NCI-H2227 (cell line): ENCODE measurements at regions not wholly inside any gene's neighbourhood (a gene's known extent, or its start where the extent isn't known, plus 50 kb on each side); places are given as distances from the start of the nearest gene placed in this dataset.
"Not testable (repeated sequence)": the region's sequence is repeated elsewhere in the genome, so short reads cannot be mapped to it uniquely, and the experiment has no call there.

ENCODE experiments used
- DNase-seq: peaks from one replicate; lab custom pipeline; 2025; ENCODE audit not compliant: unreplicated experiment; lab: John Stamatoyannopoulos, UW

DNA sequence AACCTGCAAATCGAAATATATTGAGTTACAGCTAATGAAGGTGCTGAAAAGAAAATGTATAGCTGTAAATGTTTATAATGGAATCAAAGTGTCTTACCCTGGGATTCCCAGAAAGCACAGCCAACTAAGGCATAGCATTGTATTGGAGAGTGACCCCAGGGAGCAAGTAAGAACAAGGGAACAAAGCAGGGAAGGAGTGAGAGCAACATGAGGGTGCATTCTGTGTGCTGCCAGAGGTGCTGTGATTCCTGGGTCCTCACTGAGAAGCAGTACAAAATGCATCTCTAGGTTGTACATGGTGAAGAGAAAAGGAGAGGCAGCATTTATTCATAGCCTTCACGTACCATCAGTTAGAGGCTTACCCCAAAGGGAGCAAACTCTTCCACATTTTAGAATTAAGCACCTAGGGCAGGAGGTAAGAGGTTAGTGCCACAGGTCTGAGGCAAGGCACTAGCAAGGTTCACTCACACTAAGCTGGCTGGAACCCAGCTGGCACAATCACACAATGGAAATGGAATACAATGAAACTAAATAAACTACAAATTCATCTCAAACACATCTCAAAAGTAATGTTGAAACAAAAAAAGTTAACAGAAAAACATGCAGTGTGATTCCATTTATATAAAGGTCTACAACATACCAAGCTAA lies 151.5 kb upstream of the C2CD4B start:
- no peak for DNase-seq

DNA sequence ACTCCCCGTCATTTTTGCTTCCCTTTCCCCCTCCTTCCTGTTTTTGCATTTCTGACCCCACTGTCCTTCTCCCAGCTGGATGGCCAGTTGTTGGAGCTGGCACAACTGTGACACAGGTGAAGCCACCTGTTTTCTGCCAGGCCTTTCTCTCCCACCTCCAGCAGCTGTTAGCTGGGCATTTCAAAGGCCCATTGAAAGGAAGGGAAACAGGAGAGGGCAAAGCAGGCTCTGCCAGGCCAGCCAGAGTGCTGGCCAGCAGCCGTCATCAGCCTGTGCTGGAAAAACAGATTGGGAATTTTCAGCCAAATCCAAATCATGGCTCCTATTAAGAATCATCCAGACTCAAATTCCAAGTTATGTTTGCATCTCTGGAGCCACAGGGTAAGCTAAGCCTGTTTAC lies 155.2 kb upstream of the C2CD4B start:
- no peak for DNase-seq

DNA sequence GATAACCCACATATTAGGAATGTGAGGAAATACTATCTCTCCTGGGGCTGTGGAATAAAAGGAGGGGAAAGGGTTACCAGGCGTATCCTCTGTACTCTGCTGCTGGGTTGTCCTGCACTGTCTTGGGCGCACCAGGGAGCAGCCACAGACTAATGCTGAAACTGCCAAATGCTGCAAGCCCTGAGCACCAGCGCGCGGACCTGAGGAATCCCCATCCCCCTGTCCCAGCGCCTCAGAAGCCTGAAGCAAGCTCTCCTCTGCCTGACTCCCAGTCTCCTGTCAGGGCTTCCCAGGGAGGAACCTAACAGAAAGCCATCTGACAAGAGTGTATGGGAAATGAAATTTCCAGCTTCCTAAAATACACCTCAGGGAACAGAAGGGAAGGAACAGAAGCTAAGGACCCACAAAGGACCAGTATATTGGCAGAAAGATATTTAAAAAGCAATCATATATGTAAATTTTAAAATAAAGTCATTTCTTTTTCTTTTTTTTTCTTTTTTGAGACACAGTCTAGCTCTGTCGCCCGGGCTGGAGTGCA lies 158.3 kb upstream of the C2CD4B start:
- no peak for DNase-seq

DNA sequence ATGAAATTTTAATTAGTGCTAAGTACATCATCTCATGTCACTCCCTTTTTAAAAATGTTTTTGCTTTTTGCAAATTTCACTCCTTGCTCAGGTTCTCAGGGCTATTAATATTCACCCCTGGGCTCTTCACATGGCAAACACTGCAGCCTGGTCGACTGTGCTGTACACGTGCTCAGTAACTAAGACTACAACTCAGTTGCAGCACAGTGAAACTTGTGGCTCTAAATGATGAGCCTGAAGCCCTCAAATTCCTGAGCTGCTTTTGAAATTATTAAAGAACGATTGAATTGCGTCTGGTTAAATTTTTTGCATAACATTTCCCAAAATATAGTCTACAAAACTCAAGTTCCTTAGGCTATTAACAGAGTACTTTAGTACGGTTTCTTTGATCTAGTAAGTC lies 159.3 kb upstream of the C2CD4B start:
- DNase-seq: no peak

DNA sequence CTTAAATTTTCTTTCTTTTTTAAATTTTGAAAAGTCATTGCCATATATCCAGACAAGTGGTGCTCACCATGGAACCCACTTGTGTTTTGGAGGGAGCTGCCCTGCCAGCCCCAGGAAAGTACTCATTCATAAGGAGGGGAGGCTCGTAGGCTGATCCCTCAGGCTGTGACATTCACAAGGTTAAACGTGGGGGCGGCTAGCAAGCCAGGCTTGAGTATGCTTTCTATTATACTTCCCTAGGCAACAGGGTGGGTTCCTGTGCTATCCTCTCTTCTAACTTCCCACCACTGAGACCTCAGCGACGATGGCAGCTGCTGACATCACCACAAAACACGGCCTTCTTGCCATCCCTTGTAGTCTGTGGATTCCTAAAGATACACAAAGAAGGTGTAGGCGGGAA lies 160.5 kb upstream of the C2CD4B start:
- DNase-seq: peak; percentile 7

DNA sequence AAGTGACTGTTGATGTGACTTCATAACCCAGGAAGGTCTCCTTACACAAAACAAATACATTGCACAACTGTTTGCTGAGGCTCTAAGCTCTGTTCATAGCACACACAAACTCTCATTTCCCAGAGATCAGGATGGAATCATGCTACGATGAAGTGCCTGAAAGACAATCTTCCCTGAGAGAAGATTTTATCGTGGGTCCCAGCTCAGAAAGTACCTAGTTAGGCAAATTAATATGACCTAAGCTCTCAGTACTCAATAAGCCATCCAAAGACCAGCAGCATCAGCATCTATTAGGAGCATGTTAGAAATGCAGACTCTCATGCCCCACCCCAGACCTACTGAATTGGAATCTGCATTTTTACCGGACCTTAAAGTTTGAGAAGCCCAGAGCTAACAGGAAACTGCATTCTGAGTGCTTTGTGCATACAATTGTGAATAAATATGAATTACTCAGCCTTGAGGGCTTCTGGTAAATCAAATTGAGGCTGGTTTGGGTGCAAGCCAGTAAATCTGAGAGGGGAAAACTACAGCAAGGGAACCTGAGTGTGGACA lies 161.5 kb upstream of the C2CD4B start:
- DNase-seq: no peak

DNA sequence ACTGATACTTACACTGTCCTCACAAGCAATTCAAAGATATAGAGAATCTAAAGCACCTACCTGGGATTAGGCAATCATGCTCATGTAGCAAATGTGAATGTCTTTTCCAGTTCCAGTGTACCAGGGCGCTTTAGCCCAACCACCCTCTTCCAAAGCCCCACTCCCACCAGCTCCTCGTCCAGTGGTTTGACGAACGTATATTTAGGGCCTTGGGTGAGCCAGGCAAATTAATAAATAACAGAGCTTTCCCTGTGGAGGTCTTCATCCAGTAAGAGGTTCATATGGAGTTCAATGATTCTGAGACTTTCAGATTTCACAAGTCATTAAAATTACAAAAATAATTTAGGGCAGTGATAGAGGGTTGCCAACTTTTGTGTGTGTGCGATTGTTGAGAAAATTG lies 162.3 kb upstream of the C2CD4B start:
- no peak for DNase-seq

DNA sequence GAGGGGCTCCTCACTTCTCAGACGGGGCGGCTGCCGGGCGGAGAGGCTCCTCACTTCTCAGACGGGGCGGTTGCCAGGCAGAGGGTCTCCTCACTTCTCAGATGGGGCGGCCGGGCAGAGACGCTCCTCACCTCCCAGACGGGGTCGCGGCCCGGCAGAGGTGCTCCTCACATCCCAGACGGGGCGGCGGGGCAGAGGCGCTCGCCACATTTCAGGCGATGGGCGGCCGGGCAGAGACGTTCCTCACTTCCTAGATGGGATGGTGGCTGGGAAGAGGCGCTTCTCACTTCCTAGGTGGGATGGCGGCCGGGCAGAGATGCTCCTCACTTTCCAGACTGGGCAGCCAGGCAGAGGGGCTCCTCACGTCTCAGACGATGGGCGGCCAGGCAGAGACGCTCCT lies 167.4 kb upstream of the C2CD4B start:
- DNase-seq: not testable (repeated sequence)

DNA sequence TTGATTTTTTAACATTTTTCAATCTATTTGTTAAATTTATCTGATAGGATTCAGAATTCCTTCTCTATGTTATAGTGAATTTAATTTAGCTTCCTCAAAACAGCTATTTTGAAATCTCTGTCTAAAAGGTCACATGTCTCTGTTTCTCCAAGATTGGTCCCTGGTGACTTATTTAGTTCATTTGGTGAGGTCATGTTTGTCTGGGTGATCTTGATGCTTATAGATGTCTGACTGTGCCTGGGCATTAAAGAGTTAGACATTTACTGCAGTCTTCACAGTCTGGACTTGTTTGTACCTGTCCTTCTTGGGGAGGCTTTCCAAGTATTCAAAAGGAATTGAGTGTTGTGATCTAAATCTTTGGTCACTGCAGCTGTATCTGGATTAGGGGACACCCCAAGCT lies 169.5 kb upstream of the C2CD4B start:
- DNase-seq: no peak

DNA sequence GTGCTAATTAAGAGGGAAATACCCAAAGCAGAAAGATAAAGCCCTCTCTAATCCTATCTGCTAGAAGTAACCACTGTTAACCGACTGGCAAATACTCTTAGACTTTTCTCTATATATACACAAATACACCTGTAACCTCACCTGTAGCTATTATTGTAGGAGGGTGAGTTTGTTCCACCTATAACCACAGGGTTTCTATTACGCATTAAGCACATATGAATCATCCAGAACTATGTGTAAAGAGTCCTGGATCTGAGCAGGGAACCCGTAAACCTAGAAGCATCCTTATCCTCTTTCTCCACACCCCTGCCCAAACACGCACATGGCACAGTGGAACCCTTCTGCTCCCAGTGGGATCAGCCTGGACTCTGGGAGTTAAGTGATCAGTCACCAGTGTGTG lies 172.8 kb upstream of the C2CD4B start:
- DNase-seq: no peak

DNA sequence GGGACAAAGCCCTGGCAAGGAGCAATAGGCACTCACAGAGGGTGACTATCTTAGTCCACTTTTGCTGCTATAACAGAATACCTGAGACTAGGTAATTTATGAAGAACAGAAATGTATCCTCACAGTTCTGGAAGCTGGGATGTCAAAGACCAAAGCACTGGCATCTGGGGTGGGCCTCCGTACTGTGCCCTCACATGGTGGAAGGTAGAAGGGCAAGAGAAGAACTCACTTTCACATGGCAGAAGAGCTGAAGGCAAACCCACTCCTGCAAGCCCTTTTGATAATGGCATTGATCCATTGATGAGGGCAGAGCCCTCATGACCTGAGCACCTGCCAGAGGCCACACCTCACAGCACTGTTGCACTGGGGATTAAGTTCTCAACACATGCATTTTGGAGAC lies 173.4 kb upstream of the C2CD4B start:
- no peak for DNase-seq

DNA sequence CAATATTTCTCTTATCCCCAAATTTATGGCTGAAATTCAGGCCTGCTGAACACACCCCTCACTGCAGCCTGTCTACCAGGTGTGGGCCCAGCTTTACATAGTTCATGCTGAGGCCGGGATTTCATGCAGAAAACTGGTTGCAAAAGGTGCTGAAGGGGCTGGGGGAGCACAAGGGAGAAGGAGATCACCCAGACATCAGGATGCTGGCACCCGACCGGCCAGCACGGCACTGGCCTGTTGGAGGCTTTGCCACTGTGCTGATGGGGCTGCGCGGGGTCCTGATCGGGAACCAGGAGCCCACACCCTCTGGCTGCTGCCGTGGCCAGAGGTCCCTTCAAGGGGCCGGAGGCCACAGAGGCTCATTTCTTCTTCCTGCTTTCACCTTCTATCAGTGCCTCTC lies 177.9 kb upstream of the C2CD4B start:
- no peak for DNase-seq

DNA sequence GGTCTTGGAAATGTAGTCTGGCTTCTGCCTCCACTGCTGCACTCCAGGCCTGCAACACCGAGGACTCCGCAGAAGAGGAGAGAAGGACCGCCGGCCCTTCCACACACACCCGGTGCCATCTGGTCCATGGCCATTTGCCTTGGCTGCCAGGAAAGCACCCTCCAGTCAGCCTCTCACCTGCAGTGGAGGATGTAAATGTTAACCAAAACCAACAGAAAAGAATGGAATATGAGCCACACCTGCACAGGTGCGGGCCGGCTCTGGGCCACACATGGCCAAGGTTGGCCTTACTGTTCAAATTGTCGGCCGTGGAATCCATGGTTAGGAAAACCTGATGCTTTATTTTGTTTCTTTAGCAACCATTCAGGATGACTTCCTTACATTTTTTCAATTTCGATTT lies 178.3 kb upstream of the C2CD4B start:
- no peak for DNase-seq

DNA sequence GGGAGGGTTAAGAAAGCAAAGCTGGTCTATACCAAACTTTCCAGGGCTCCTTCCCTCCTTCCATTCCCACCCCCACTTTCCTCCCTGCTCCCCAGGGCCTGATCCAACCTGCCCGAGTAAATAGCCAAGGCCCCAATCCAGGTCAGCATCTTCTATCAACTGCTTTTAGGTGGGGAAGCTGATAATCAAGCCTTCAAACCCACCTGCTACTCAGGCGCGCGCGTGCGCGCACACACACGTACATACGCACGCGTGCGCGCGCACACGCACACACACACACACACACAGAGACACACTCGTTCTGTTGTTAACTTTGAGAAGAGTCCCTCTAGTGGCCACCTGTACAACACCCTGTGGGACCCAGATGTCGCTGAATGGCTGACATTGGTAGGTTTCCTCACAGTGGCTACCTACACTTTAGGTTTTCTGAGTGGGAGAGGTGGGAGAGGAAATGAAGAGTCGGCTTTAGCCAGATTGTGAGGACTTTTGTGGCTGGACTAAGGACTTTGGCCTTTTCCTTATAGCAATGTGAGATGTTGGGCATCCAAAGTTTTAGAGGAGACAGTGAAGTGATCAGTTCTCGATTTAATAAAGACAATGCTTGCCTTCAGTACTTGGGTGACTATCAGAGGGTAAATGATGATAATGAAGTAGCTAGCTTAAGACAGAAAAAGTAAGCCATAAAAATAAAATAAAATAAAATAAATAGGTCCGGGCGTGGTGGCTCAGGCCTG lies 179.9 kb upstream of the C2CD4B start:
- DNase-seq: peak; percentile 90

DNA sequence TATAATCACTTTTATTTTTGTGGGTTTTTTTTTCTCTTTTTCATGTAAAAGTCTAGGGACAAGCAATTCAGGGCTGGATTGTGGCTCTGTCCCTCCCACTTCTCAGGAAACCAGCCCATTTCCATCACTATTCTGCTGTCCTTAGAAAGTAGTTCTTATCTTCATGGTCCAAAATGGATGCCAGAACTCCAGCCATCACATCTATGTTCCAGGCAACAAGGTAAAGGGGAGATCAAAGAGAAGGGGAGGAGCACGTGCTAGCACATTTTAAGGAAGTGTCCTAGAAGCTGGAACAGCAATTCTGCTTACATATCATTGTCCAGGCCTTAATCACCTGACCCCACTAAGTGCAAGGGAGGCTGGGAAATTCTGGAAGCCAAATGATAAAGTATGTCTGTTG lies 181.1 kb upstream of the C2CD4B start:
- DNase-seq: no peak

DNA sequence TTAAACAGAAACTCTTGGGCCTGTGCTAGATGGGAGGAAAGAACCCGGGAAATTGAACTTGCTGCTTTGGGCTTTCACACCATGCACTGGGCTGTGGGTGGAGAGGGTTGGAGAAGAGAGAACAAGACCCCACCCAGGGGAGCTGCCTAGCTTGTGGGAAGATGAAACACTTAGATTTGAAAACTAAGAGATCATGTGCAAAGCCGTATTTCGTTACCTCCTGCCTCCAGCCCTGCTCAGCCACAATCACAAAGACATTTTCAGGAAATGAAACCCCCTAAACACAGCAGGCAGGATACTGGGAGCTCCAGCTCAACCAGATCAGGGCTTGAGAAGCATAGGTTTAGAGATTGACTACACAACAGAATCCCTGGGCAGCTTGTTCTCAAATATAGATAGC lies 183.0 kb upstream of the C2CD4B start:
- DNase-seq: no peak

DNA sequence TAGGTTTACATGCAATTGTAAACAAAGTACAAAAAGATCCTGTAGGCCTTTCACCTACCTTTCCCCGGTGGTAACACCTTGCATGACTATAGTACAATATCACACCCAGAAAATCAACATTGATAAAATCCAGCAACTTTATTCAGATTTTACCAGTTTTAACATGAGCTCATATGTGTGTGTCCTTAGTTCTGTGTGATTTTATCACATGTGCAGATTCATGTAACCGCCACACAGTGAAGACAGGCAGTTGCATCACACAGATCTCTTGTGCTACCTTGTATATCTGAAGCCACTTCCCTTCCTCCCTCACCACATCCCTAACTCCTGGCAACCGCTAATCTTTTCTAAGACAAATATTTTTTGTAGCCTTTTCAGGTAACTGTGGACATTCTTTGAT lies 183.5 kb upstream of the C2CD4B start:
- DNase-seq: no peak

DNA sequence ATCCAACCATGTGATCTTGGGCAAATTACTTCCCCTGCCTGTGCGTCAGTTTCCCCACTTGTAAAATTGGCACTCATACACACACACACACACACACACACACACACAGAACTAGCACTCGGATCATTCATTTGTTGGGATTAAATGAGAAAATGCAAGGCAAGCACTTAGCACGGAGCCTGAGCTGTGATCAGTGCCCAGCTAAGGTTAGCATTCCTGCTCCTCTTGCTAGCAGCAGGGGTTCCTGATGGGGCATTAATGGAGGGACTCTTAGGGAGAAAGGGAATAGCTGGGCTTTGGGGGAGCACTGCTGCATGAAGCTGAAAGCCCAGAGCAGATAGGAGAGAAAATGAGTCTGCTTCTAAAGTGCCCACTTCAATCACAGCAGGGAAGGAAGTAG lies 187.7 kb upstream of the C2CD4B start:
- no peak for DNase-seq

DNA sequence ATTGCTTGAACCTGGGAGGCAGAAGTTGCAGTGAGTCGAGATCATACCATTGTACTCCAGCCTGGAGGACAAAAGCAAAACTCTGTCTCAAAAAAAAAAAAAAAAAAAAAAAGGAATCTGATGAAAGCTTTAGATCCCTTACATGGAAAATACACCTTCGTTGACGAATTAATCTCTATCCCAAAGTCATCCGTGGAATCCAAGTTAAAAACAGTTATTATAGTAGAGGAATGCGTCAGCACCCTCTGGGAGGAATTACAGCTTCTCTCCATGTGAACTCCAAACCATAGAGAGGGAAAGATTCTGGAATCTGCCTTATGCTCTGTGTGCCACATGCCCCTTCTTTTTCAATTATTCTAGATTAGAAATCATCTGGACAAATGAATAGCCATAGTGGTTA lies 192.3 kb upstream of the C2CD4B start:
- no peak for DNase-seq

DNA sequence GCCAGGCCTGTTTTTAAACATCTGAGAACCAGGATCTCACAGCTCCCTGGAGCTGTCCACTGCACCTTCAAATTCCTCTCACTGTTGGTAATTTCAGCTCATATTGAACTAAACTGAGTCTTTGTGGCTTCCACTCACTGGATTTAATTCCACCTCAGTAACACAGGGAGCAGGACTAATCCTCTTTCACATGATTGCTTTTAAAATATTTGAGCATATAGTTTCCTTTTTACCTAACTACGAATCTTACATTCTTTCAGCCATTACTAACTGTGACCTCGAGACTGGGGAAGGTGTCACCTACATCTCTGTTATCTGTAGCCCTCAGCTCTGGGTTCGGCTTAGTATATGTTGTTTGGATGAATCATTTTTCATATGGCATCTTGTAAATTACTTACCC lies 194.3 kb upstream of the C2CD4B start:
- DNase-seq: no peak

DNA sequence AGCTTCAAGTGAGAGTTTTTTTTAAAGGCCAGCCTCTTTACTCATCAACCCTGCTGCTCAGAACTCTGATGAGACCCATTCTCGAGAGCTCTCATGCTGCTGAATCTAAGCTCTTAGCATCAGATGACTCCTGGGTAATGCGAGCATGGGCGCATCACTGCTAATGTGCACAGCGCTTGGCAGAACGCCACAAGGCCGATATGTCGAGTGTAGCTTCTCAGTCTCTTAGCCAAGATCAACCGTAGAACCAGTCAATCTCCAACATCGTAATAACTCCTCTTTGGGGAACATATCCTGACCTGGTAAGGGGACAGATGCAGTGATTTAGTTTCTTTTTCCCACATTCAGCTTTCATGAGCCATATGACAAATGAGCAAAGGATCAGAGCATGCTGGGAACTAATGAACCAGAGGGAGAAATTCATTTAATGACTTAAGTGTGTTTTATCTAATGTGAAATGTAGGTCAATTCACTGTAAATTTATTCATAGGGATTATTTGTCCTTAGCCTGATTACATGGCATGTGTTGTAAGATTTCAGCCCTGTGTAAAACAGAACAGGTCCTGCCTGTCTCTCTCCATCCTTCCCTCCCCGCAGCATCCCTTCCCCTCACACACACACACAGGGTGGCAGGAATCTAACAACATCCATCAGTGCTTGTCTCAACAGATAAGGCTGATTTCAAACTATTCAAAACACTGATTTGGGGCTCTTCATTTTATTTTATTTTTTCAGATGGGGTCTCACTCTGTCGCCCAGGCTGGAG lies 195.4 kb upstream of the C2CD4B start:
- peak; percentile 37 for DNase-seq

DNA sequence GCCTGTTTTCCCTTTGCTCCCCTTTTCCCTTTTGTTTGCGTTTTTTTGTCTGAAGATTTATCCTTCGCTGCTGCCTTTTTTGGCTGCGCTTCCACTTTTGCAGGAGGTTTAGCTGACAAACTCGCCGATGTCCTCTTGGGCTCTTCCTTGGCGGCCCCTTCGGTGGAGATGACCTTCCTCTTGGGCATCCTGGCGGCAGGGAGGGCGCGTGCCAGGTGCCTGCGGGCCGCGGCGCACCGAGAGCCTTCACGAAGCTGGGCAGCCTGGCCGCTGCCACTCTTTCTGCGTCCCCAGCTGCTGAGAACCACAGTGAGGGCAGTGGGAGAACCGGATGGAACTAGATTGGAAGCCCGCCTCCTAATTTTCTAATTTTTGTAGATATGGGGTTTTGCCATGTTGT lies 197.1 kb upstream of the C2CD4B start:
- no peak for DNase-seq
